ENCODE measurements at regions not wholly inside any gene's neighbourhood (a gene's known extent, or its start where the extent isn't known, plus 50 kb on each side); places are given as distances from the start of the nearest gene placed in this dataset.

- Histone ChIP-seq H3K36me3 (ENCODE audit: control insufficient read depth in 2 of 2, insufficient read depth in 2 of 2, low read length in 2 of 2) (no peaks in the 10 kb centered on the region), H3K27me3 (ENCODE audit: control insufficient read depth in 1 of 2, insufficient read depth in 2 of 2, low read length in 2 of 2) (peaks cover 0 to 6% of the 10 kb centered on the region in 2 donors), H3K9me3 (ENCODE audit: control insufficient read depth in 2 of 2, low read length in 2 of 2) (no peaks in the 10 kb centered on the region), H3K27ac (ENCODE audit: low read length) (no peak overlapping the region), H3K4me1 (ENCODE audit: control insufficient read depth, insufficient read depth, low read length) (peaks cover 4% of the 10 kb centered on the region), H3K9ac (ENCODE audit: low read length in 2 of 2) (no peak overlapping the region), H3K4me3 (ENCODE audit: low read length in 2 of 2) (no peak overlapping the region)
Observed at GRCh38 chr6:41462033-41462432, 84.1 kb upstream of the FOXP4 start.

DNA sequence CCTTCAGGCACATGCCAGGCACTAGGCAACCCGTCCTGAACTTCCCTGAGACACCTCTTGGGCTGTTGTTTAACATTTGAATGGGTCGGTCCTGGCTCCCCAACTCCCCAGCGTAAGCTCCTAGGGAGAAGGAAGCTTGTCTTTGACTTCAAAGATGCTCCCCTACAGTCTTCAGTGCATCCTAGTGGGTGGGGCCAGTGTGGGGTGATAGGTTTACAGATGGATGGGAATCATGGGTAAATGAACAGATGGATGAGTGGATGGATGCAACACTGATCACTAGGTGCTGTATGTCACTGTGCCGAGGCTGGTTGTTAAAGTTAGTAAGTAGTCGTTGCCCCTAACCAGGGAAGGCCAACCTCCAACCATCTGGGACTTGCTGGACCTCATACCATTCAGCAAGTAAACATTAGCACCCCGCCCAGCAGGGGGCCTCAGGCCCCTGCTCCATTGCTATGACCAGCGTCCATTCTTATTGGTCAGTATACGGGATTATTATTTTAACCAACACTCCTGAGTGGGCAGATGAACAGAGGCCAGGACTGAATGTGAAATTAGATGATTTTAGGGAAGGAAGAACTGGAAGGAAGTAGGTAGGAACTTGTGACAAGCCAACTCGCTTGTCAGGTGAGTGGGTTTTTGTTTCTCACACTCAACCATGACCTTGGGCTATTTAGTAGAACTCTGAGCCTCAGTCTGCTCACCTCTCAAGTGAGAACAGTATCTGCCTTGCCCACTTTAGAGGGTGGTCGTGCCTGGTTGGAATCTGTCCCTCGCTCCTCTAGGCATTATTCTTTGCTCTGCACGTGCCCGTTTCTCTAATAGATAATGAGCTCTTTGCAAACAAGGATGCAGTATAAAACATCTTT, 82.9 kb upstream of the FOXP4 start:
- Histone ChIP-seq H3K4me1 (ENCODE audit: control insufficient read depth, insufficient read depth, low read length) (no peaks in the 10 kb centered on the region), H3K9me3 (ENCODE audit: control insufficient read depth in 2 of 2, low read length in 2 of 2) (no peaks in the 10 kb centered on the region), H3K36me3 (ENCODE audit: control insufficient read depth in 2 of 2, insufficient read depth in 2 of 2, low read length in 2 of 2) (no peaks in the 10 kb centered on the region), H3K27ac (ENCODE audit: low read length) (no peak overlapping the region), H3K4me3 (ENCODE audit: low read length in 2 of 2) (no peak overlapping the region), H3K27me3 (ENCODE audit: control insufficient read depth in 1 of 2, insufficient read depth in 2 of 2, low read length in 2 of 2) (peaks cover 0 to 8% of the 10 kb centered on the region in 2 donors), H3K9ac (ENCODE audit: low read length in 2 of 2) (no peak overlapping the region)

DNA sequence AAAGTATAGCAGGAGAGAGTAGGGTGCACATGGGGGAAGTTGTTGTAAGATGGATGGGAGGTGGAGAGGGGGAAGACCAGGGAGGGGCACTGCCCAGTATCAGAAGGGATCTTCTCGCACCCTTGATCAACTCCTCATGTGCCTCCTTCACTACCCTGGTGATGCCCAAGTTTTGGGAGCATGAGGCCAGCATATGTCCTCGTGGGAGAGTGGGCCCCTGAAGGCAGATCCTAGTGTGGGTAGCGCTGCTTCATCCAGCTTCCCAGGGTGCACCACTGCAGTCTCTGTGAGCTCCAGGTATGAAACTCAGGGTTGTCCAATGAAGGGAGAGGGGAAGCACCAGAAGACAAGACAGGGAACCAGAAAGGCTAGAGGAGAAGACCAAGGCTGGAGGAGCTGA, 82.2 kb upstream of the FOXP4 start:
- Histone ChIP-seq H3K27me3 (ENCODE audit: control insufficient read depth in 1 of 2, insufficient read depth in 2 of 2, low read length in 2 of 2) (peaks cover 3 to 8% of the 10 kb centered on the region in 2 donors), H3K9me3 (ENCODE audit: control insufficient read depth in 2 of 2, low read length in 2 of 2) (no peaks in the 10 kb centered on the region), H3K4me1 (ENCODE audit: control insufficient read depth, insufficient read depth, low read length) (no peaks in the 10 kb centered on the region), H3K4me3 (ENCODE audit: low read length in 2 of 2) (no peak overlapping the region), H3K27ac (ENCODE audit: low read length) (no peak overlapping the region), H3K9ac (ENCODE audit: low read length in 2 of 2) (no peak overlapping the region), H3K36me3 (ENCODE audit: control insufficient read depth in 2 of 2, insufficient read depth in 2 of 2, low read length in 2 of 2) (no peaks in the 10 kb centered on the region)

- Histone ChIP-seq H3K9me3 (ENCODE audit: control insufficient read depth in 2 of 2, low read length in 2 of 2) (no peaks in the 10 kb centered on the region), H3K27me3 (ENCODE audit: control insufficient read depth in 1 of 2, insufficient read depth in 2 of 2, low read length in 2 of 2) (peaks cover 3 to 8% of the 10 kb centered on the region in 2 donors), H3K4me3 (ENCODE audit: low read length in 2 of 2) (no peak overlapping the region), H3K27ac (ENCODE audit: low read length) (no peak overlapping the region), H3K36me3 (ENCODE audit: control insufficient read depth in 2 of 2, insufficient read depth in 2 of 2, low read length in 2 of 2) (no peaks in the 10 kb centered on the region), H3K9ac (ENCODE audit: low read length in 2 of 2) (no peak overlapping the region), H3K4me1 (ENCODE audit: control insufficient read depth, insufficient read depth, low read length) (no peaks in the 10 kb centered on the region)
Observed at GRCh38 chr6:41464481-41464880, 81.7 kb upstream of the FOXP4 start.

GRCh38 chr6:41466437-41466990, 79.7 kb upstream of the FOXP4 start:
- Histone ChIP-seq H3K9ac (ENCODE audit: low read length in 2 of 2) (no peak overlapping the region), H3K27me3 (ENCODE audit: control insufficient read depth in 1 of 2, insufficient read depth in 2 of 2, low read length in 2 of 2) (peaks cover 14 to 16% of the 10 kb centered on the region in 2 donors), H3K4me1 (ENCODE audit: control insufficient read depth, insufficient read depth, low read length) (peaks cover 8% of the 10 kb centered on the region), H3K9me3 (ENCODE audit: control insufficient read depth in 2 of 2, low read length in 2 of 2) (no peaks in the 10 kb centered on the region), H3K4me3 (ENCODE audit: low read length in 2 of 2) (no peak overlapping the region), H3K27ac (ENCODE audit: low read length) (no peak overlapping the region), H3K36me3 (ENCODE audit: control insufficient read depth in 2 of 2, insufficient read depth in 2 of 2, low read length in 2 of 2) (no peaks in the 10 kb centered on the region)

DNA sequence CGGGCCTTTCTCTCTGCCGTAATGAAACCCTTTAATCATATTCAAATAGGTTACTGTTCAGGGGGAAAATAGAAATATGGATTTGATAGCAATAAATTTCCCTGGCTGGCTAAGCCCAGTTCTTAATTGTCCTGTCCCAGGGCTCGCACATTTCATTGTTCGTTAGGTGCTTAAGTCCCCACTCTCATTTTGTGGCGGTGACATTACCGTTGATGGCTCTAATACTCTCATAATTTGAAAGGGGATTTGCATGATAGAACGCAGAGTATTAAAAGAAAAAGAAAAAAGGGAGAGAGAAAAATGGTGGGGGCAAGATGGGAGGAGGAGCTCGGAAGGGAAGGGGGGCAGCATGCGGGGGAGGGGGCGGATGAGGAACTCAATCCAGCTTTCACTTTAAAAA, 79.1 kb upstream of the FOXP4 start:
- H3K27me3 ChIP-seq (ENCODE audit: control insufficient read depth in 1 of 2, insufficient read depth in 2 of 2, low read length in 2 of 2): peaks cover 15 to 16% of the 10 kb centered on the region in 2 donors

DNA sequence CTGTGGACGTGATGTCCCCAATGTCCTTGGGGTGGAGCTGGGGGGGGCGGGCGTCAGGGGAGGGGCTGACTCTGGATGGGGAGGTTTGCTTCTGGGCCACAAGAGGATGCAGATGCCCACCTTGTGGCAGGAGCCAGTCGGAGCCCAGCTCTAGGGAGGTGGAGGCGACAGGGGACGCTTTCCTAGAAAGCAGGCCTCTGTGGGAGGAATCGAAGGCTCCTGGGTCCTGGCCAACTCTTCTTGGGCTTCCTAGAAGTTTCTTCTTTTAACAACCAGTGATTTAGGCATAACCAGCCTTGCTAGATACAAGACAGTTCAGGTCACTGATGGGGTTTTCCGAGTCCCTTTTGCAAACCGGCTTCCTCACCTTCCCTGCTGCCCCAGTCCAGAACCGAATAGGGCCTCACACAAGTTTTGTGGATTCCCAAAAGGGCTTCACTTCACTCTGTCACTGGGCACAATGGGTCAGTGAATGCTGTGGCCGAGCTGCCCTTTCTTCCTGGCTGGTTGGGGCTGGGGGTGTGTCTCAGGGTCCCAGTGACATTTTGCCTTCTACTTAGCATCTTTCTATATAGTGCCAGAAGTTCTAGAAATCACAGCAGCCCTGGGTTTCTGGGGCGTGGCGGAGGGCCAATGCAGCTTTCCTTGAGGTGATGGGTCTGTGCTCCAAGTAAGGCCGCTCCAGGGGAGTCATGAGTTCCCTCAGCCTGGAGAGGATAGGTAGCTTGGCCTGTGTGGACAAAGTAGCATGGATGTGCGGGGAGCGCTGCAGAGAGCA, 78.4 kb upstream of the FOXP4 start:
- H3K27ac ChIP-seq (ENCODE audit: low read length): no peak overlapping the region
- no peaks in the 10 kb centered on the region for H3K9me3 ChIP-seq (ENCODE audit: control insufficient read depth in 2 of 2, low read length in 2 of 2)
- H3K36me3 ChIP-seq (ENCODE audit: control insufficient read depth in 2 of 2, insufficient read depth in 2 of 2, low read length in 2 of 2): no peaks in the 10 kb centered on the region
- H3K4me3 ChIP-seq (ENCODE audit: low read length in 2 of 2): no peak overlapping the region
- H3K4me1 ChIP-seq (ENCODE audit: control insufficient read depth, insufficient read depth, low read length): peaks cover 8% of the 10 kb centered on the region
- H3K9ac ChIP-seq (ENCODE audit: low read length in 2 of 2): no peak overlapping the region
- peaks cover 15 to 16% of the 10 kb centered on the region in 2 donors for H3K27me3 ChIP-seq (ENCODE audit: control insufficient read depth in 1 of 2, insufficient read depth in 2 of 2, low read length in 2 of 2)

More for the DNA sequence above, 79.1 kb upstream of the FOXP4 start:
- H3K27ac ChIP-seq (ENCODE audit: low read length): no peak overlapping the region
- H3K9ac ChIP-seq (ENCODE audit: low read length in 2 of 2): no peak overlapping the region
- H3K36me3 ChIP-seq (ENCODE audit: control insufficient read depth in 2 of 2, insufficient read depth in 2 of 2, low read length in 2 of 2): no peaks in the 10 kb centered on the region
- peaks cover 8% of the 10 kb centered on the region for H3K4me1 ChIP-seq (ENCODE audit: control insufficient read depth, insufficient read depth, low read length)
- H3K4me3 ChIP-seq (ENCODE audit: low read length in 2 of 2): no peak overlapping the region
- H3K9me3 ChIP-seq (ENCODE audit: control insufficient read depth in 2 of 2, low read length in 2 of 2): no peaks in the 10 kb centered on the region

DNA sequence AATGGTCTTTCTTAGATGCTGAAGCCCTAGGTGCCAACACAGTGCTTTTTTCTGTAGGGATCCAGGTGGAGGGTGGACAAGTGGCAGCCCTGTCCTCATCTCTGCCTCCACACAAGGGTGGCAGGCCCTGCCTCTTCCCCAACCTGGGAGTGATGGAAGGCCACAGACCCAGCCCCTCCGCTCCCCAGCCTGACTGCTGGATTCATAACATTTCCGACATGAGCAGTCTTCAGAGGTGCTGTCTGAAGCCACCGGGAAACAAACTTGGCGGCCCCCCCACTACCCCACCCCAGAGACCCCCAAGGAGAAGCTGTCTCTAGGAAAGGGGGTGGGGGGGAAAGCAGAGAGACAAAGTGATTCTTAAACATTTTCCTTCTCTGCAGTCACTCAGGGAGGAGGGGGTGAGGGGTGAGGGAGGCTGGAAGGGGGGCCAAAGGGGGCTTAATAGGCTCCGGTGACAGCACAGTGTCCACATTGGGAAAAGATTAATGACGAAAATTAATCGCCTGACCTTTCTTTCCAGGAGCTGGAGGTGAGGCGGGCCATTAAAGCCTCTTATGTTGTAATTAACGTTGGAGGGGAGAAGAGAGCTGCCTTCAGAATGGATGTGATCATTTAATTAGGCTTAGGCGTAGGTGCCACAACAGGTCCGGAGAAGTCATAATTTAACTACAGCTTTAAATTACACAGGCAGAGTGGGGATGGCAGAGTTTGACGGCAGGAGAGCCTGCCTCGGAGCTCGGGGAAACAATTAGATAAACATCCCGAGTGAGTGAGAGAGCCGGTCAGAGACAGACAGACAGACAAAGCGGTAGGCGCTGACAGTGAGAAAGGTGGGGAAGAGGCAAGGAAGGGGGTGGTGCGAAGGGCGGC, 76.8 kb upstream of the FOXP4 start:
- Histone ChIP-seq H3K36me3 (ENCODE audit: control insufficient read depth in 2 of 2, insufficient read depth in 2 of 2, low read length in 2 of 2) (no peaks in the 10 kb centered on the region), H3K27ac (ENCODE audit: low read length) (no peak overlapping the region), H3K4me1 (ENCODE audit: control insufficient read depth, insufficient read depth, low read length) (peaks cover 10% of the 10 kb centered on the region), H3K9ac (ENCODE audit: low read length in 2 of 2) (no peak overlapping the region), H3K9me3 (ENCODE audit: control insufficient read depth in 2 of 2, low read length in 2 of 2) (no peaks in the 10 kb centered on the region), H3K4me3 (ENCODE audit: low read length in 2 of 2) (peak overlapping the region; percentile 24 to 67), H3K27me3 (ENCODE audit: control insufficient read depth in 1 of 2, insufficient read depth in 2 of 2, low read length in 2 of 2) (peaks cover 14 to 16% of the 10 kb centered on the region in 2 donors)

DNA sequence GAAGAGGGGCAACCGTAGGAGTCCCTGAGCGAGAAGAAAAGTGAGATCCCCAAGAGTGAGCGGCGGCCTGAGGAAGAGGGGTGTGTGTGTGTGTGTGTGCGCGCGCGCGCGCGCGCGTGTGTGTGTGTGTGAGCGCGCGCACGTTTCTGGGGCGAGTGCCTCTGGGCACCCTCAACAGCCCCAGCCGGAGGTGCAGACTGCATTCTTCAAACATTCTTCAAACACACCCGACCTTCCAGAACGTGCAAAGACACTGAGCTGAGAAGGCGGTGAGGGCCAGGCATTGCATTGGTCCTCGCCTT, 76.2 kb upstream of the FOXP4 start:
- no peaks in the 10 kb centered on the region for H3K36me3 ChIP-seq (ENCODE audit: control insufficient read depth in 2 of 2, insufficient read depth in 2 of 2, low read length in 2 of 2)
- no peak overlapping the region for H3K27ac ChIP-seq (ENCODE audit: low read length)
- peaks cover 10% of the 10 kb centered on the region for H3K4me1 ChIP-seq (ENCODE audit: control insufficient read depth, insufficient read depth, low read length)
- no peaks in the 10 kb centered on the region for H3K9me3 ChIP-seq (ENCODE audit: control insufficient read depth in 2 of 2, low read length in 2 of 2)
- H3K9ac ChIP-seq (ENCODE audit: low read length in 2 of 2): no peak overlapping the region
- peaks cover 12 to 16% of the 10 kb centered on the region in 2 donors for H3K27me3 ChIP-seq (ENCODE audit: control insufficient read depth in 1 of 2, insufficient read depth in 2 of 2, low read length in 2 of 2)
- H3K4me3 ChIP-seq (ENCODE audit: low read length in 2 of 2): peak overlapping the region; percentile 24 to 67

DNA sequence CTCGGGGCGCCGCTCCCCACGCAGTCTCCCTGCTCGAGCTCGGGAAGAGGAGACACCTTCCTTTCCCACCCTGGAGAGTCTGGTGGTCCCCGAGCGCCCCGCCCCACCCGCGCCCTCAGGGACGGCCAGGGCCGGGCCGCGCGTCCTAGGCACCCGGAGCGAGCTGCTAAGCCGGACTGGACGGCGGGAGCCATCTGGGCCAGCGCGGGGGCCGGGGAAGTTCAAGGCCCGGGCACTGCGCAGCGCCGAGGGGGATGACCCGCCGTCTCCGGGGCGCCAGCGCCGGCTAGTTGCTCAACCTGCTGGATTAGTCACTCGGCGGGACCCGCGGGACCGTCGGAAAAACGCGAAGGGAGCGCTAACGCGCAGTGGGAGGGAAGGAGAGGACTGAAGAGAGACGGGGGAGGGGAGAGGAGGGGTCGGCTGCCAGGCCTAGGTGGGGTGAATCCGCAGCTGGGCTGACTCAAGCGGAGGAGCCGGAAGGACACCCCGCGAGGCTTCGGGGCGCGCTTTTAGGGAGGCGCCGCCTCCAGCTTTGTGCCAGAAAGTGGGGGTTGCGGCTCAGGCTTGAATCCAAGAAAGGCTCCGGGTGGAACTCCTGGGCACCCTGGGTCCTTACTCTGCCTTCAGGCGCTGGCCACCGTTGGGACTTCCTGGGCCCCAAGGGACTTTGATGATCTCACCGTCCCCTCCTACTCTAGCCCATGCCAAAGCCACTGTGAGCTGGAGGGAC, 75.7 kb upstream of the FOXP4 start:
- Histone ChIP-seq H3K36me3 (ENCODE audit: control insufficient read depth in 2 of 2, insufficient read depth in 2 of 2, low read length in 2 of 2) (no peaks in the 10 kb centered on the region), H3K9me3 (ENCODE audit: control insufficient read depth in 2 of 2, low read length in 2 of 2) (no peaks in the 10 kb centered on the region), H3K9ac (ENCODE audit: low read length in 2 of 2) (no peak overlapping the region), H3K27ac (ENCODE audit: low read length) (no peak overlapping the region), H3K27me3 (ENCODE audit: control insufficient read depth in 1 of 2, insufficient read depth in 2 of 2, low read length in 2 of 2) (peaks cover 12 to 16% of the 10 kb centered on the region in 2 donors), H3K4me1 (ENCODE audit: control insufficient read depth, insufficient read depth, low read length) (peaks cover 10% of the 10 kb centered on the region), H3K4me3 (ENCODE audit: low read length in 2 of 2) (peak overlapping the region; percentile 24 to 67)
